HT1080 (cell line): ENCODE measurements at regions not wholly inside any gene's neighbourhood (a gene's known extent, or its start where the extent isn't known, plus 50 kb on each side); places are given as distances from the start of the nearest gene placed in this dataset.
"Not testable (repeated sequence)": the region's sequence is repeated elsewhere in the genome, so short reads cannot be mapped to it uniquely, and the experiment has no call there.

Source experiments
- DNase-seq: peaks from one replicate; pipeline ENCODE4 v3.0.0-alpha.2; 2015; ENCODE audit warnings: low read depth

GRCh38 chr15:61364871-61365270 lies 135.8 kb upstream of the RORA start:
- DNase-seq, result no peak

GRCh38 chr15:61362912-61363311 lies 133.8 kb upstream of the RORA start:
- not testable (repeated sequence) for DNase-seq

DNA sequence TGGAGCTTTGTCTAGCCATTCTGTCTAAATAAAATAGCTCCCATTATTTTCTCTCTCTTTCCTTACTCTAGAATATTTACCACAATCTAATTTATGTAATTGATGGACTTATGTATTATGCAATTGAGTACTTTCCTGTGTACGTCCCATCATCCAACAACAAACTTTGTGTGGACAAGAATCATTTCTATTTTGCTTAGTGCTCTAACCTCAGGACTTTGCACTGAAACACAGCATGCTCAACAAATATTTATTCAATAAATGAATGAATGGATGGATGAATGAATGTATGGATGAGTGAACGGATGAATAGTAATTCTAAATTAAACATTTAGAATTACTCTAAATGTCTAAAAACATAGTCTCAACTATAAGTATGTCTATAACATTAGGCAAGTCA lies 115.2 kb upstream of the RORA start:
- DNase-seq, result no peak

- no peak for DNase-seq
These were observed 113.3 kb upstream of the RORA start for GRCh38 chr15:61342390-61342789.

DNA sequence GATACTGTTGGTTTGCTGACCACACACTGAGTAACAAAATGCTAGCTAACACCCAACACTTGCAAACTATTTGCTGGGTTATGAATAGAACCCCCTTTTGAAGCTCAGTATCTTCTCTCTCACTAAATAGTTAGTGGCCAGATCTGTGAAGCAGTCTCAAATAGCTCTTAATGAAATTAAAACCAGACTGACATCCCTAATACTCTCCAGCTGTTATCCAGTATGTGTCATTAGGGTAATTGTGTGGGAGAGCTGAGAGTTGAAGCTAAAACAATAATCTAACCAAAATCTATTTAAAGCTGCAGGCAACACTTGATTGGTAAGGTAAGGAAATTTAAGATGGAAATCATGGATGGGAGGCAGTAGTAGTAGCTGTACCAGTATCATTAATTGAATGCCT lies 110.4 kb upstream of the RORA start:
- DNase-seq, result no peak

- DNase-seq, result no peak
These were observed 108.4 kb upstream of the RORA start for GRCh38 chr15:61337541-61337940.

DNA sequence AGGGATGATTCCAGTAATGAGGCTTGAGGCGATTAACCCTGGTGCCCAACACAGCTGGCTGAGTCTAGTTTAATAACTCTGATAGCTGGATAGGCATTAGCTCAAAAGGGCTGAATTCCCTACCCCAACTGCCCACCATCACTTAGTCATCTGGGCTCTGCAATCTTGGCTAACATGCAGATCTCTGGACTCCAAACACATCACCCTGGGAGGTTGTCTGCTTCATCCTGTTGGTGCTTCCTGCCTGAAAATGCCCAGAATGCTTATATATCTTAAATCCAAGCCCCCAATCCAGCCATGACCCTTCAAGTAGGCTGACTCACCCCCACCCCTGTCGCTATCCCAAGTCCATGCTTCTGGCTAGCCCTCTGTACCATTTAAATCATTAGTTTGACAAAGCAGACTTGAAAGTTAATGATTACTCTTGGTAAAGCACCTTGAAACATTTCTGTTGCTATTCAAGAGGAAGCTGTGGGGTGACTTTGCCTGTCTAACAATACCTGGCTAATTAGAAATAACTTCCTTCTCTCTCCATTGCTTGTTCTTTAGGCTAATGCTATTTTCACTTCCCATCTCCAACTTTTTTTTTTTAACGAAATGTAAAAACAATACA lies 107.0 kb upstream of the RORA start:
- no peak for DNase-seq

- not testable (repeated sequence) for DNase-seq
These were observed 105.6 kb upstream of the RORA start for GRCh38 chr15:61334714-61335113.

DNA sequence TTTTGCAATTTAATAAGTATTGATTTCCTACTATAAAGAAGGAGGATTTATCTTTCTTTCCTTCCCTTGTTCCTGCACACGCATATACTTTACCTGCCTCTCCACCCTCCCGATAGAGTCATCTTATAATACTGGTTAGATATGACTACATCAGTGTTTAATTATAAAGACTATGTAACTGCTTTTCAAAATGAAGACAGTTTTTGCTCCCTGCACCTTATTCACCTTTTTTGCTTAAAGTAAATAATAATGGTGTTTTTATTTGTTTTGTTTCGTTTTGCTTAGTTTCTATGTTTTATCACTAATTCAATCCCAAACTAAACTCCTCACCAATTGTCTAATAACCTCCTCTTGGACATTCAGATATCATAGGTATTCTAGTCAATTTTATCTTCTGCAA lies 101.9 kb upstream of the RORA start:
- DNase-seq, result no peak

GRCh38 chr15:61327019-61327631 lies 98.0 kb upstream of the RORA start:
- DNase-seq, result peak; percentile 72

DNA sequence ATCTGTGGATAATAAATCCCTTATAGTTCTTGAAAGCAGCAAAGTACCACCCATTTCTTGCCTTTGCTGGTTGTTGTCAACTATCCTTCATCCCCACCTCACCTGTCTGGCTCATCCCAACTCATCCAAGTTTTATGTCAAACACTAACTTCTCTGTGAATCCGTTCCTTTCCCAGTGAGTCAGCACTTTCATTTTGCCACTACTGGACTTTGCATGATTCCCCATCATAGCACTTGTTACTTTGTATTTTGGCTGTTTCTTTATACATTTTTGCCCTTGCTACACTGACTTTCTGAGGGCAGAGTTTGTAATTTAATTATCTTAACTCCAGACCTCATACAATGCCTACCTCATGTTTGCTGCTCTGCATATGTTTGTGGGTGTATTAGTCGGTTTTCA lies 90.8 kb upstream of the RORA start:
- no peak for DNase-seq

DNA sequence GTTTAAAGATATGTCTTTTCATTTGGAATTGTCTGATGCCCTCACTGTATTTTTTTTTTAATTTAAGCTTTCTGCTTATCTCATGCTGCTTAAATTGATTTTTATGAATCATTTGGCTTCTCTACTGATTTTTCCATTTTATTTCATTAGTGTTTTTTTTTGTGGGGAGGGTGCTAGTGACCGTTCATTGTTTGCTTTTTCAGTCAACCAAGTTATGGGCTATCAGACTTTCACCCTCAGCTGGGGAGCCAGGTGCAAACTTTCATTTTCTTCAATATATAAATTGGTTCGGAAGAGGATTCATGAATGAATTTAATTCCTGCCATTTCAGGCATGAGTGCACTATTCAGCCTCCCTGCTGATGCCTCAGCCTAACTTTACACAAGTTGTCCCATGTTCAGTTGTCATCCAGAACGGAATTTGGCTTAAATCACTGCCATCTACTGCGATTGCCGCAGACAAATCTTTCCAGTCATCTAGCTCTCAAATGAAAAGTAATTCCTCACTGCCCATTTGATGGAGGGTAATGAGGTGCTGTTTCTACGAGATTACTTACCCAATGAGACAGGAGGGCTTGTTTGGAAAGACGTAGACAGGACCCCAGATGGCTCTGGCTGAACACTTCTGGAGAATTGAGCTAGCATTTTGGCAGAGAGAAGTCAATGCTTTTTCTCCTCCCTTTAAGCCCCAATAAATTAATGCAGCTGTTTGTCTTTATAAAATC lies 89.9 kb upstream of the RORA start:
- no peak for DNase-seq

GRCh38 chr15:61318301-61318700 lies 89.2 kb upstream of the RORA start:
- DNase-seq, result no peak

DNA sequence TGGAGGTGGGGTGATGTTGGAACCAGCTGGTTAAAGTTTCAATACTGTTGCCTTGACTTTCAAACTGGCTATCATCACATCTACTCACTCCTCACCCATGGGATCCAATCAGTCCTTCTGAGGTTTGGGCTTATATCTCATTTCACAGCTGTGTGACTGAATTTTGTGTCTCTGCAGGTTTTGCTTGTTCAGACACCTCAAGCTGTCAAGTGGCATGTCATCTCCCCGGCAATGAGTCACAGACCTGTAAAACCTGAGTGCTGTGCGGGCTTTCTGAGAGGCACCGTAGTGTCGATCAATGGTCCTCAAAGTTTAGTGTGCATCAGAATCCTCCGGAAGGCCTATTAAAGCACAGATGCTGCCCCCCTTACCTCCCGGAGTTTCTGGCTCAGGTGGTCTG lies 86.4 kb upstream of the RORA start:
- no peak for DNase-seq

GRCh38 chr15:61314427-61314826 lies 85.3 kb upstream of the RORA start:
- DNase-seq, result no peak

DNA sequence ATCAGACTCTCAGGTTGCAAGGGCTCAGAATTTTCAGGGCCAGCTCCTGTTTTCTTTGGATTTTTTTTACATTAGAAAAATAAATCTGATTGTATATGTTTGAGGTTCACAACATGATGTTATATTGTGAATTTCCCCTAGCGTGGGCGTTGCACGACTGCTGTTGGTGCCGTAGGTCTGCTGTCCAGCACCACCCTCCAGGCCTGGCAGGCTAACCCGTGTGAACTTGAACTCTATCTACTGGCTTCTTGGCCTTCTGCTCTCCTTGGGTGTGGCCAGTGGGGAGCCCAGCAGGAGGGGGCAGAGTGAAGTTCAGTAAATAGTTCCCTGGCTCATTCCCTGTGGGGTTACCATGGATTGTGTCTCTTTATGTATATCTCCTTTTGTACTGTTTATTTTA lies 80.5 kb upstream of the RORA start:
- no peak for DNase-seq

- no peak for DNase-seq
These were observed 80.0 kb upstream of the RORA start for GRCh38 chr15:61309031-61309511.

GRCh38 chr15:61308437-61308836 lies 79.3 kb upstream of the RORA start:
- no peak for DNase-seq

GRCh38 chr15:61307474-61307873 lies 78.4 kb upstream of the RORA start:
- DNase-seq, result no peak

DNA sequence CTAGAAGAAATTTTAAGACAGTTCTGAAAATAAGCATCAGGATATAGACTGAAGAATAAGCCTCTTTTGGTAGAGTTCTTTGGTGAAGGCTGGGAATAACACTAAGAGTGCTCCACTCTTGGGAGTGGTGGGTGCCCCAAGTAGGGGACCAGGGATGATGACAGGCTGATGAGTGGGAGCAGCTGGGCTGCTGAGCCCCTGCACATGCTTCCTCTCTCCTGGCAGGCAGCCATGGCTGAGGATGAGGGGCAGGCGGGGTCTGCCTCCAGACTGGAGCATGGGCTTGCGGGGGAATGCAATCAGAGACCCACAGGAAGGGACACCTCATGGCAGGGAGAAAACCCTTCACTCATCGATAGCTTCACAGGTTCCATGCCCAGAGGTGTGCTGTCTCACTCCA lies 72.6 kb upstream of the RORA start:
- no peak for DNase-seq

- no peak for DNase-seq
These were observed 70.1 kb upstream of the RORA start for GRCh38 chr15:61299075-61299763.

DNA sequence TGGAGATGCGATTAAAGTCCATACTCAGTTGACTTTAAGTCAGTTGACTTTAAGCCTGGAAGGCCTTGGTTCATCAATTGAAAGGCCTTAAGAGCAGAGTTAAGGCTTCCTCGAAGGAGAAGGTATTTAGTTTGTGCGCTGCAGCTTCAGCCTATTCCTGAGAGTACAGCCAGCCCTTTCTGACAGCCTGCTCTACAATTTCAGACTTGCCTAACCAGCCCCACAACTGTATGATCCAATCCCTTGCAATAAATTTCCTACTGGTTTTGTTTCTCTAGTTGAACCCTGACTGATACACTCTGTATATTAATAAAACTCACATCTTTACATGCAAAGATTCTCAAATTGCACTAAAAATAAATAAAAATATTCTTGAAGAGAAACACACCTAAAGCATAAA lies 66.1 kb upstream of the RORA start:
- no peak for DNase-seq
